Smooth muscle cell (in vitro differentiated cells): ENCODE measurements at regions not wholly inside any gene's neighbourhood (a gene's known extent, or its start where the extent isn't known, plus 50 kb on each side); places are given as distances from the start of the nearest gene placed in this dataset.

Source experiments
- DNase-seq: peaks from one replicate; lab custom pipeline; 2025; ENCODE audit not compliant: unreplicated experiment; lab: John Stamatoyannopoulos, UW
- H2AFZ ChIP-seq: fragments of 200-600 bp; sonication (generic); 2 replicates; pipeline ENCODE4 v1.6.0; 2016; ENCODE audit warnings: antibody characterized with exemption, low read depth, mild to moderate bottlenecking
- H3F3A ChIP-seq: fragments of 200-600 bp; sonication (generic); 2 replicates; pipeline ENCODE4 v1.6.0; 2017; ENCODE audit warnings: antibody characterized with exemption, low read depth
- H3K27ac ChIP-seq: fragments of 200-600 bp; sonication (generic); 2 replicates; pipeline ENCODE4 v1.5.1; 2016; ENCODE audit warnings: low read depth, mild to moderate bottlenecking
- H3K27me3 ChIP-seq: fragments of 200-600 bp; sonication (generic); 2 replicates; pipeline ENCODE4 v1.6.1; 2016; ENCODE audit warnings: low read depth, mild to moderate bottlenecking
- H3K36me3 ChIP-seq: fragments of 200-600 bp; sonication (generic); 2 replicates; pipeline ENCODE4 v1.5.1; 2016; ENCODE audit warnings: low read depth
- H3K4me1 ChIP-seq: fragments of 200-600 bp; sonication (generic); 2 replicates; pipeline ENCODE4 v1.5.1; 2016; ENCODE audit warnings: low read depth
- H3K4me2 ChIP-seq: fragments of 200-600 bp; sonication (generic); 2 replicates; pipeline ENCODE4 v1.6.0; 2016; ENCODE audit warnings: mild to moderate bottlenecking
- H3K4me3 ChIP-seq: fragments of 200-600 bp; sonication (generic); 2 replicates; pipeline ENCODE4 v1.5.1; 2016; ENCODE audit warnings: mild to moderate bottlenecking
- H3K79me2 ChIP-seq: fragments of 200-600 bp; sonication (generic); 2 replicates; pipeline ENCODE4 v1.6.0; 2016; ENCODE audit warnings: low read depth, mild to moderate bottlenecking
- H3K9ac ChIP-seq: fragments of 200-600 bp; sonication (generic); 2 replicates; pipeline ENCODE4 v1.6.0; 2016; ENCODE audit warnings: low read depth
- H3K9me3 ChIP-seq: fragments of 200-600 bp; sonication (generic); replicated peaks from 2 replicates; pipeline ENCODE4 v1.5.1; 2016; ENCODE audit warnings: low read depth
- H4K20me1 ChIP-seq: fragments of 200-600 bp; sonication (generic); 2 replicates; pipeline ENCODE4 v1.6.0; 2016; ENCODE audit warnings: low read depth
- CTCF ChIP-seq: fragments of 200-600 bp; sonication (generic); IDR thresholded peaks from 2 replicates; pipeline ENCODE4 v1.5.1; 2017; ENCODE audit warnings: borderline replicate concordance, mild to moderate bottlenecking, antibody characterized with exemption; ENCODE audit not compliant: insufficient read depth, poor library complexity, severe bottlenecking
- WGBS: methylation state at CpG from one replicate; pipeline ENCODE4 v1.1.7; 2016; ENCODE audit warnings: low lambda C conversion rate; 5-methylcytosine and 5-hydroxymethylcytosine counted together

- H2AFZ ChIP-seq: no peak overlapping the region
- no peaks in the 10 kb centered on the region for H3F3A ChIP-seq
- H3K79me2 ChIP-seq: no peaks in the 10 kb centered on the region
- peaks cover 4% of the 10 kb centered on the region for H3K9me3 ChIP-seq
- H4K20me1 ChIP-seq: no peaks in the 10 kb centered on the region
- H3K27me3 ChIP-seq: no peaks in the 10 kb centered on the region
- no peaks in the 10 kb centered on the region for H3K36me3 ChIP-seq
- no peak overlapping the region for H3K27ac ChIP-seq
- no peak for TF ChIP-seq CTCF
- DNase-seq: no peak
- H3K9ac ChIP-seq: no peak overlapping the region
- no peak overlapping the region for H3K4me3 ChIP-seq
- H3K4me1 ChIP-seq: no peaks in the 10 kb centered on the region
- H3K4me2 ChIP-seq: no peak overlapping the region
Observed at GRCh38 chr4:53830511-53830910, 233.9 kb downstream of the CHIC2 start.

DNA sequence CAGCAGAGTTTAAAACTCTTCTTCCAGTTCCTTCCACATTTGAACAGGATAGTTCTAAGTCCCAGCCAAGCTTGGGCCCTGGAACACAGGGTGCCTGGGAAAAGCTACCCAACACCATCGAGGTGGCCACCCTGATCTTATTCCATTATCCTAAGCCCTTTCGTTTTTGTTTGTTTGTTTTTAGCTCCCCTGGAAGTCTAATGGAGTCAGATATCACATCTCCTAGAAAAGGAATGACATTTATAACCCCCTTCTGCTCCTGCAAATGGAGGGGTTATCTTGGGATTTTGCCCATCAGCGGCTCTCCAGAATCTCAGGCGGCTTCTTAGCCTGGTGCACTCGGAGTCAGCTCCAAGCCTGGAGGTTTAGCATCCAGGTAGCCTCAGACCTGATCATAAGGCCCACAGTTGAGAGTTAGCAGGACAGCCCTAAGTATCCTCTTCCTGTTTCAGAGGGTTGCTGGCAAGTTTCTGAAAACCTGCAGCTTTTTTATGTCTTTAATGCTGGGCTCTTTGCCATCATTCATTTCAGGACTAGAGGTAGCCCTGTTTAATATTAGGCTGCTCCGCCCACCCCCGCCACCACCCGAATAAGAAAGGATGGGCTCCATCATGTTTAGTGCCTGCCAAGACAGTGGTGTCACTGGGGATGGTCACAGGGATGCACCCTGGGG is 230.0 kb upstream of the LNX1 start:
- Histone ChIP-seq H3K4me3 (no peak overlapping the region), H3K9ac (no peak overlapping the region), H3K4me2 (no peak overlapping the region), H3K9me3 (no peaks in the 10 kb centered on the region), H3K4me1 (no peaks in the 10 kb centered on the region), H3K27ac (no peak overlapping the region), H3K36me3 (no peaks in the 10 kb centered on the region), H3K79me2 (no peaks in the 10 kb centered on the region), H2AFZ (no peak overlapping the region), H3F3A (no peaks in the 10 kb centered on the region), H3K27me3 (no peaks in the 10 kb centered on the region), H4K20me1 (no peaks in the 10 kb centered on the region)
- no peak for DNase-seq
- WGBS: 68% methylated on average over 8 of the region's 8 CpGs
- no peak for TF ChIP-seq CTCF

- no peaks in the 10 kb centered on the region for H3K27me3 ChIP-seq
- H3K9ac ChIP-seq: no peak overlapping the region
- no peak overlapping the region for H3K4me2 ChIP-seq
- H3K79me2 ChIP-seq: no peaks in the 10 kb centered on the region
- WGBS: 58% methylated on average over 5 of the region's 5 CpGs
- no peak overlapping the region for H3K27ac ChIP-seq
- H3F3A ChIP-seq: no peaks in the 10 kb centered on the region
- H2AFZ ChIP-seq: no peak overlapping the region
- no peak overlapping the region for H3K4me3 ChIP-seq
- no peaks in the 10 kb centered on the region for H3K36me3 ChIP-seq
- DNase-seq: no peak
- no peaks in the 10 kb centered on the region for H4K20me1 ChIP-seq
- H3K4me1 ChIP-seq: no peaks in the 10 kb centered on the region
- no peaks in the 10 kb centered on the region for H3K9me3 ChIP-seq
- no peak for TF ChIP-seq CTCF
Observed at GRCh38 chr4:53818104-53818503, 226.8 kb upstream of the LNX1 start.

DNA sequence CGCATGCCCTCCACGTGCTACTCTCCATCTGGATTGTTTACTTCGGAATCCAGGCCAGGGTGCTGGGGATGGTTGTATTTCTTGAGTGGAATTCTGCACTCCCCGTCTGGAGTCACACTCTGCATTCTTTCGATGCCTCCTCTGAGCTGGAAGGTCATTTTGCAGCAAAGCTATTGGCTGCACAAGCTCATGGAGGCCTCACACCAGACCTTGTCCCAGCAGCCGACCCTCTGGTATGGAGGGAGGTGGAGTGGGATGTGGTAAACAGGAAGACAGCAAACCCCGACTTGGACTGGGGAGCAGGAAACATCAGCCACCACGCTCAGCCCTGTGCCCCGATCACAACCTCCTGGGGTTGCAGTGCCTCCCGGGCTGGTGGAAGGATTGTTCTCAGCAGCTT is 225.3 kb upstream of the LNX1 start:
- Histone ChIP-seq H3K36me3 (no peaks in the 10 kb centered on the region), H3K27ac (no peak overlapping the region), H3K4me3 (no peak overlapping the region), H4K20me1 (no peaks in the 10 kb centered on the region), H3K79me2 (no peaks in the 10 kb centered on the region), H3K27me3 (no peaks in the 10 kb centered on the region), H2AFZ (no peak overlapping the region), H3F3A (no peaks in the 10 kb centered on the region), H3K4me1 (no peaks in the 10 kb centered on the region), H3K9ac (no peak overlapping the region), H3K4me2 (no peak overlapping the region), H3K9me3 (no peaks in the 10 kb centered on the region)
- no peak for TF ChIP-seq CTCF
- DNase-seq: no peak
- WGBS: 70% methylated on average over 10 of the region's 10 CpGs
